HG03342 (cell line): ENCODE measurements at regions not wholly inside any gene's neighbourhood (a gene's known extent, or its start where the extent isn't known, plus 50 kb on each side); places are given as distances from the start of the nearest gene placed in this dataset.

Experiments
- ATAC-seq: cut with Tn5 transposase; IDR thresholded peaks from one replicate; pipeline ENCODE4 v1.9.1; 2021; ENCODE audit warnings: mild to moderate bottlenecking, moderate library complexity; ENCODE audit not compliant: unreplicated experiment

- no peak for ATAC-seq
Observed at GRCh38 chr4:95985791-95986550, 146.1 kb downstream of the PDHA2 start.

DNA sequence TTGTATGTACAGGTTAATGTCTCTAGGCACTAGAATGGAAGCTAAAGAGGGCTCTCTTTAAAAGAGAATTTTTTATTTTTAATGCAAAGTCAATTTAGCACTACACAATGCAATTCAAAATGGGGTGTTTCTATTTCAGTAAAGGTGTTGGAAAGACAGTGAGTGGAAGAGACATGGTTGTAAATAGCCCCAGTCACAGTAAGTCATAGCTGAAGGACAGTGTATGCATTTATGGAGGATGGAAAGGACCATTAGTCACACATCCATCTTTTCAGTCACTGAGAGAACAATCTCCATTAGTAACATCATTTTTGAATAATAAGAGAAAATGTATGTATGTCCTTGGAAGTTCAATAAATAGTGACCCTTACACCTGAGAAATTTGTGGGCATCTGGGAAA, 148.0 kb downstream of the PDHA2 start:
- ATAC-seq: no peak

GRCh38 chr4:95998311-95998710, 158.4 kb downstream of the PDHA2 start:
- ATAC-seq: no peak

- ATAC-seq: no peak
Observed at GRCh38 chr4:96003951-96004740, 164.3 kb downstream of the PDHA2 start.

DNA sequence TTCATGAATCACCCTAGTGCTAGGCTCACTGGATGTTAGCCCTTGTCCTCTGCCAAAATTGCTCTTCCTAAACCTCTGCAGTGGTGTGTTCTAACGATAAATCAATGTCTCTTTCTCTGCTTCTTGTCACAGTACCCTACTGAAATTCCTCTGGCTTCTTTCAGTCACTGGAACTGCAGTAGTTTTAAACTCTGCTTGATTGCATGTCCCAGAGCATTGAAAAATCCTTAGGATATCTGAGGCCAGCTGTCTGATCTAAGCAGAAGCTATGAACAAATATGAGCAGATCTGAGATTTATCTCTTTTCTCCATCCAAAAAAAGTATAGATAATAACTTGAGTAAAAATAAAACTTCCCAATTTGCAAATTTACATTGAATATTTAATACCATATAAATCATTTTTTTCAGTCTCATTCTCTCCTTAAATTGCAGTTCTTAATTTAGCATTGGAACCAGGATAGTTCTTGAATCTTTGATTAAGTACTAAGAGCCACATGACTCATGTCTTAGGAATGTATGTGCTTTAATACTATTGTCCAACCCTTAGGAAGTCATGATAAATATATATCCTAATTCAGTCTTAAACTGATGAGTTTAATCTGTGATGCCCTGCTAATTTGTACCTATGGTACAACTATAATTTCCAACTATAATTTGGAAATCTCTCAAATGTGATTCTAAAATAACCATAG, 169.7 kb downstream of the PDHA2 start:
- ATAC-seq: no peak

DNA sequence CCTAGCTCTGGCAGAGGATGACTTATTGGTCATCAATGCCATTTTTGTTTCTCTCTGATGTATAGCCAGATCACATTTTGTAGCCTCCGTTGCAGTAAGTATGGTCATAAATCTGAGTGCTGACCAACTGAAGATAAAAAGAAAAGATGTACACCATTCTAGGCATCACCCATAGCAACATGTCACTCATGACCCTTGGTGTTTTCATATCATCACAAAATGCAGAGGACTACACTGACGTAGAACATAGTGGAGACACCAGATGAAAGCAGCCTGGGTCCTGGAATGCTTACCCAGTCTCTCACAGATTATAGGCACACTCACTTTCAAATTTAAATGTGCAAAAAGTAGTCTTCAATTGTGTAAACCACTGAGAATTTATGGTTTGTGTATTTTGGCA, 172.8 kb downstream of the PDHA2 start:
- ATAC-seq: no peak

- peak; percentile 97 for ATAC-seq
Observed at GRCh38 chr4:96016634-96017299, 176.9 kb downstream of the PDHA2 start.

DNA sequence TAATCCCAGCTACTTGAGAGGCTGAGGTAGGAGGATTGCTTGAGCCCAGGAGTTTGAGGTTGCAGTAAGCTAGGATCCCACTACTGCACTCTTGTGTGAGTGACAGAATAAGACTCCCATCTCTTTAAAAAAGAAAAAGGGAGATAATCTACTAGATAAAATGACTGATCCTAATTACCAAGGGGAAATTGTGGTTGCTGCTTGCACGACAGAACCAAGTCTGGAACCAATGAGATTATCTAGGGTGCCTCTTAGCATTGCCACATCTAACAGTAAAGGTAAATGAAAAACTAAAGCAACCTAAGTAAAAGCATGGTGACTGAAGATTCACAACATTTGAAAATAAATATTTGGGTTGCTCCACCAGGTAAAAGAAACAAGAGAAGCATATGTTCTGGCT, 185.1 kb downstream of the PDHA2 start:
- ATAC-seq: no peak

DNA sequence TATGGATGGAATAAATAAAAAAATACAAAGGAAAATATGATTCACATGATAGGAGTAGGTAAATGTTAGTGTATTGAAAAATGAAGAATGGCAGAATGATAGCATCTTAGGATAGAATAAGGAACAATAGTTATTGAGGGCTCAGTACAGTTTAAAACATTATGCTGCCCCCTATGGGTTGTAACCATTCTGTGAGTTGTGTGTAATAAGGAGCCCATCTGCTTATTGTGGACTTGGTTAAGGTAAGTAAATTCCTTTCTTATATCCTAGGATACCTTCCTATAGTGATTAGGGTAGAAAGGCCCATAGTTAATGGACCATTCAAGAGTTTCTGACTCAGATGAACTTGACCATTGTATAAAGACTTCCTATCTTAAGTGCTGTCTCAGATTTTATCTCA, 195.8 kb downstream of the PDHA2 start:
- ATAC-seq: no peak

- ATAC-seq: no peak
Observed at GRCh38 chr4:96036781-96037180, 196.9 kb downstream of the PDHA2 start.

DNA sequence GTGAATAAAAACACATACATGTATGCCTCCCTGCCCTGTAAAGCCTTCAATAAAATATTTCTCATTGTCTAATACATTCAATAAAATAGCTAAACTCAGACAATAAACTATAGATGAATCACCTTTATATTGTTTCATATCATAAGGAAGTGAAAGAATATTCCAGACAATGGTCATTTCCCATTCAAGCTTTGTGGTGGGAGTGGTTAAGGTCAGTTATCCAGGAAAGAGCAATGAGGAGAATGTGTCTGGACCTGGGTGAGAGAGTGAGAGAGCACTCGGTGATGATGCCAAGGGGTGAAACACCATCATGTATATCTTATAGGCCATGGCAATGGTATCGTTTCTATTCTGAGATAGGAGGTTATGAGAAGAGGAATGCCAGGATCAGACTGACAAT, 197.8 kb downstream of the PDHA2 start:
- ATAC-seq: no peak

DNA sequence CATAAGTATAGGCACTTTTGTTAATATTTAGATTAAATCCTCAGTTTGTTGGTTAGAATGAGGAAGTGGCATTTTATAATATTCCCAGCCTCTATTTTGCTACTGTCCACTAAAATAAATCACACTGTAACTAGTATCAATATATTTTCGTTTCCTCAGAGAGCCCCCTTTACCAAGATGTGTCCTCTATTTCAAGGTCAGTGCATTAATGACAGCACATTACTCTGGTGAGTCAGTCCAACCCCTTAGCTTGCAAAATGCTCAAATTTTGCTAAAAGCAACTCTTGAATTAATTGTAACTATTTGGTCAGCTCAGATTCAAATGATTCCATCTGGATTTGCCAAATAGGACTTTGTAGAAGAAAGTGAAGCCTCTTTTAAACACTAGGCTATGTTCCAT, 199.3 kb downstream of the PDHA2 start:
- no peak for ATAC-seq

- ATAC-seq: no peak
Observed at GRCh38 chr4:96039803-96040436, 200.0 kb downstream of the PDHA2 start.

DNA sequence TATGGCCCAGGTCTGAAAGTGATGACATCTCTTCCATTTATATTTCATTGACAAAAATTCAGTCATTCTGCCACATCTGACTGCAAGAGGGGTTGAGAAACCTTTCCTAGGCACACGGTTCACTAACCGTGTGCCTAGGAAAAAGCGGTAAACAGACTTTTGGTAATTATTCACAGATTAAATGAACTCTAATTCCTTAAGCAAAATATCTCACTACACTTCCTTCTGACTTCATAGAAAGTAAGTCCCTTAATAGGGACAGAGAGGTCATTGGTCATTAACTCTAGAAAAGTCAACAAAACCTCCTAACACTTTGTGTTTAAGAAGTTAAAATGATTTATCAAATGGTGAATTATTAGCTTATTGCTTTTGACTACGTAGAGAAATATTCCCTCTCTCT, 205.1 kb downstream of the PDHA2 start:
- no peak for ATAC-seq

DNA sequence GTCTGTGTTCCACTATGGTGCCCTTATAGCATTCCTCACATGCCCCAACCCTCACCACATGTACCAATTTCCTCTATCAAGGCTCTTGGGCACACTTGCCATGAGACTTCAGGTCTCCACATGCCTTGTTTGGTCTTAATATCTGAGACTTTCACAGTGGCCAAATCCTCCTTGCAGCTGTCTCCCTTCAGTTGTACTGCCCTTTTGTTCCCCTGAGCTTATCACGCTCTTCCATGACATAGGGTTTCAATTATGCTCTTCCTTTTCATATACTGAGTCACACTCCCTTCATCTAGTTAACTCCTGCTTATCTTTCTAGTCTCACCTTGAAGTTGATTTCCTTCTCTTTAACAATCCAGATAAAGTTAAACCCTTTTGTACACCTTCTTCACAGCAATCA, 212.9 kb downstream of the PDHA2 start:
- no peak for ATAC-seq

- ATAC-seq: no peak
Observed at GRCh38 chr4:96056346-96056934, 216.5 kb downstream of the PDHA2 start.

DNA sequence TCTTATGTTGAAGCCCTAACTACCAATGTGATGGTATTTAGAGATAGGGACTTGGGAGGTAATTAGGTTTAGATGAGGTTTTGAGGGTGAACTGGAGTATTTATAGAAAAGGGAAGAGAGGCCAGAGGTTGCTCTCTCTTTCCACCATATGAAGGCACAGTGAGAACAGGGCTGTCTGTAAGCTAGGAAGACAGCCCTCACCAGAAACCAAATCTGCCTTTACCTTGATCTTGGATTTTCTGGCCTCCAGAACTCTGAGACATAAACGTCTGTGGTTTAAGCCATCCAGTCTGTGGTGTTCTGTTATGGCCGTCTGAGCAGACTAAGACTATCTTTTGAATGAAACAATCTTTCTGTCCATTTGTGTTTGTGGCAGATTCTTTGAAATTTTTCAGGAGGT, 223.7 kb downstream of the PDHA2 start:
- no peak for ATAC-seq

DNA sequence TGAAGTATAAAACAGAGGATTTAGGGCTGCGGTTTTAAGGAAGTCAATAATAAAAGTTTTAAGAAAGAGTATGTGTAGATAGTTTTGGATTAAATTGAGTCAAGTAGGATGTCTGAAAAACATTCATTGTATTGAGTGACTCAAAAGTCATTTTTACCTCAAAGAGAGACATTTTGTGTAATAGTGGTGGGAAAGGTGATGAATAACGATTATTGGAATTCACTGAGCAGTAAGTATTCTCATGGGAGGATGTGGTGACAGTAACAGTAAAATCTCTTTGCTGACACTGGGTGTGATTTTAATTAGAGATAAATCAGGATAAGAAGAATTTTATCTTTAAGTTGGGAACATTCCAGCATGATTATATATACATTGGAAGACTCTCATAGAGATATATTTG, 233.6 kb downstream of the PDHA2 start:
- ATAC-seq: no peak

DNA sequence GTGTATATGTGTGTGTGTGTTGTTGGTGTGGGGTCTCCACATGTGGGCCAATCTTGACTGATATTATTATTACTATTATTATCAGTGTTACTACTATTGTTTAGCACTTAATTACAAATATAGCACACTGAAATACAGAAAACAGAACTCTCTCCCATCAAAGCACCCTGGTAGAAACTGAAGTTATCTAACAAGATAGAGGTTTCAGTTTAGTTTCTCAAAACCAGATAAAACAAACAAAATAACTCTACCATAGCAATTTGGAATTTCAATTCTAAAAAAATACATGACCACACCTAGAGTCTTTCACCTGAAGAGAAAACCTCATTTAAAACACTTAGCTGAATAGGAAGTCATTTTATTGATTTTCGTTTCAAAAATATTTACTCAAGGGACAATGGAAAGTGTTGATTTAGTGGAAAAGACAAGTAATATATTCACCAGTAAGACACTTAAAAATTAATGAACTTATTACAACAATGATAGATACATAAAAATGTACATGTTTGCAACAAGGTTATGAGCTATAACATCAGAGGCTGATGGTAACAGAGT, 252.3 kb downstream of the PDHA2 start:
- peak; percentile 58 for ATAC-seq

- ATAC-seq: peak; percentile 8
Observed at GRCh38 chr4:96093057-96093456, 253.2 kb downstream of the PDHA2 start.
